B cell (primary cell): ENCODE measurements at regions not wholly inside any gene's neighbourhood (a gene's known extent, or its start where the extent isn't known, plus 50 kb on each side); places are given as distances from the start of the nearest gene placed in this dataset.

ENCODE experiments used
- ATAC-seq: fragments of 200-7000 bp; cut with Tn5 transposase; one replicate; pipeline ENCODE4 v1.10.0; 2021; ENCODE audit warnings: low read depth, mild to moderate bottlenecking, moderate number of reproducible peaks, moderate library complexity
- CTCF ChIA-PET: fragments of 350-600 bp; sonication (Branson Sonifier 250); formaldehyde crosslinking; loops from one replicate; lab custom pipeline; 2021; ENCODE audit warnings: antibody characterized with exemption, inconsistent platforms; lab: Charles Lee
- POLR2A ChIA-PET: fragments of 350-600 bp; sonication (Branson Sonifier 250); formaldehyde crosslinking; loops from one replicate; lab custom pipeline; 2021; ENCODE audit warnings: antibody characterized with exemption; lab: Charles Lee
- DNase-seq: peaks from one replicate; pipeline ENCODE4 v3.0.0; 2013
- H2AFZ ChIP-seq: 2 replicates; pipeline ENCODE4 v1.6.1; 2012; ENCODE audit warnings: mild to moderate bottlenecking, low read depth, low read length; ENCODE audit not compliant: insufficient read depth, poor library complexity, severe bottlenecking
- H3K27ac ChIP-seq, 2 donors: 1 replicate in 1 of 2; 2 replicates in 1 of 2; pipeline ENCODE4 v1.5.1; 2012 to 2013; ENCODE audit warnings: low read length in 2 of 2, mild to moderate bottlenecking in 2 of 2, moderate library complexity in 1 of 2
- H3K27me3 ChIP-seq, 4 experiments: fragments of 200-600 bp in 1 of 4; sonication (generic) in 1 of 4; replicated peaks in 1 of 4; 1 replicate in 2 of 4; 2 replicates in 2 of 4; pipeline versions ENCODE4 v1.6.1 to v1.7.0; 2013 to 2016; ENCODE audit warnings: low read length in 3 of 4, mild to moderate bottlenecking in 2 of 4, mixed read lengths in 1 of 4, moderate library complexity in 1 of 4; ENCODE audit not compliant: insufficient read depth in 4 of 4, control insufficient read depth in 3 of 4; ENCODE audit errors: control extremely low read depth in 1 of 4
- H3K36me3 ChIP-seq, 2 experiments: replicated peaks in 1 of 2; 1 replicate in 1 of 2; 2 replicates in 1 of 2; pipeline versions ENCODE4 v1.6.1 to v1.7.1; 2013; ENCODE audit warnings: low read length in 1 of 2; ENCODE audit not compliant: insufficient read depth in 2 of 2, control insufficient read depth in 1 of 2; ENCODE audit errors: control extremely low read depth in 1 of 2, extremely low read depth in 1 of 2
- H3K4me1 ChIP-seq, 2 donors: fragments of 200-600 bp in 1 of 2; sonication (generic) in 1 of 2; 1 replicate in 1 of 2; 2 replicates in 1 of 2; pipeline versions ENCODE4 v1.5.1 to v1.6.1; 2013 to 2017; ENCODE audit warnings: low read length in 2 of 2; ENCODE audit not compliant: control insufficient read depth in 2 of 2, insufficient read depth in 2 of 2
- H3K4me2 ChIP-seq: replicated peaks from 2 replicates; pipeline ENCODE3; 2012; ENCODE audit warnings: mild to moderate bottlenecking, low read depth, low read length; ENCODE audit not compliant: poor library complexity, severe bottlenecking
- H3K4me3 ChIP-seq, 5 experiments: fragments of 200-600 bp in 1 of 5; sonication (generic) in 1 of 5; 1 replicate in 3 of 5; 2 replicates in 2 of 5; pipeline versions ENCODE4 v1.5.1 to v1.7.0; 2011 to 2016; ENCODE audit warnings: low read length in 4 of 5, mild to moderate bottlenecking in 4 of 5, low read depth in 2 of 5, control low read depth in 1 of 5, moderate library complexity in 1 of 5; ENCODE audit not compliant: insufficient read depth in 1 of 5; ENCODE audit errors: control extremely low read depth in 1 of 5, extremely low read depth in 1 of 5
- H3K79me2 ChIP-seq: fragments of 200-600 bp; sonication (generic); one replicate; pipeline ENCODE4 v1.6.0; 2016; ENCODE audit warnings: low read length; ENCODE audit not compliant: control insufficient read depth, insufficient read depth
- H3K9ac ChIP-seq: fragments of 200-600 bp; sonication (generic); 2 replicates; pipeline ENCODE4 v1.6.1; 2017; ENCODE audit warnings: mild to moderate bottlenecking, low read length, moderate library complexity
- H3K9me3 ChIP-seq, 3 donors: one replicate each; pipeline versions ENCODE4 v1.6.1 to v1.7.1; 2013; ENCODE audit warnings: low read length in 2 of 3; ENCODE audit not compliant: control insufficient read depth in 2 of 3, insufficient read depth in 1 of 3; ENCODE audit errors: control extremely low read depth in 1 of 3
- H4K20me1 ChIP-seq: 2 replicates; pipeline ENCODE4 v1.6.0; 2012; ENCODE audit warnings: mild to moderate bottlenecking, low read length; ENCODE audit not compliant: insufficient read depth, control insufficient read depth, poor library complexity, severe bottlenecking
- H3K27ac Mint-ChIP-seq: one replicate; pipeline ENCODE4 v1.8.0; 2021; ENCODE audit warnings: mixed read lengths
- H3K27me3 Mint-ChIP-seq: one replicate; pipeline ENCODE4 v1.8.0; 2021; ENCODE audit warnings: mixed read lengths
- H3K4me1 Mint-ChIP-seq: one replicate; pipeline ENCODE4 v1.8.0; 2021; ENCODE audit warnings: mixed read lengths
- H3K4me3 Mint-ChIP-seq: one replicate; pipeline ENCODE4 v1.8.0; 2021; ENCODE audit warnings: mixed read lengths
- H3K9me3 Mint-ChIP-seq: one replicate; pipeline ENCODE4 v1.8.0; 2022; ENCODE audit warnings: mixed read lengths; ENCODE audit not compliant: insufficient read depth
- EZH2 ChIP-seq: IDR thresholded peaks from 2 replicates; pipeline ENCODE4 v1.6.1; 2012; ENCODE audit warnings: borderline replicate concordance, low read depth, mild to moderate bottlenecking, moderate library complexity, low read length; ENCODE audit not compliant: insufficient read depth, poor library complexity, severe bottlenecking
- WGBS: methylation state at CpG from one replicate; pipeline ENCODE4 v1.1.5; 2013; ENCODE audit warnings: missing lambda C conversion rate; ENCODE audit not compliant: insufficient coverage; 5-methylcytosine and 5-hydroxymethylcytosine counted together
- intact Hi-C: fragments of 100-400 bp; cut with micrococcal nuclease; formaldehyde crosslinking; loops from one replicate; pipeline ENCODE4 v1.10.0; 2022
- TF ChIP-seq, protein P1 (sequence below): fragments of 200-600 bp; IDR thresholded peaks from one replicate; pipeline ENCODE4 v1.8.0; 2022; ENCODE audit warnings: antibody characterized with exemption, mild to moderate bottlenecking

- WGBS, result 94% methylated on average over 6 of the region's 6 CpGs
- no peaks in the 10 kb centered on the region for H3K36me3 ChIP-seq
- no peak overlapping the region for H3K4me2 ChIP-seq
- no peaks in the 10 kb centered on the region for H3K79me2 ChIP-seq
- intact Hi-C loops, result no loop called here
- CTCF ChIA-PET, result no interaction called here
- H3K9me3 ChIP-seq, result no peaks in the 10 kb centered on the region
- no peaks in the 10 kb centered on the region for H3K27me3 Mint-ChIP-seq
- H3K4me1 Mint-ChIP-seq, result no peaks in the 10 kb centered on the region
- no peak overlapping the region for H3K4me3 Mint-ChIP-seq
- no peak overlapping the region for H3K27ac ChIP-seq
- no peaks in the 10 kb centered on the region for H4K20me1 ChIP-seq
- TF ChIP-seq, protein P1, sequence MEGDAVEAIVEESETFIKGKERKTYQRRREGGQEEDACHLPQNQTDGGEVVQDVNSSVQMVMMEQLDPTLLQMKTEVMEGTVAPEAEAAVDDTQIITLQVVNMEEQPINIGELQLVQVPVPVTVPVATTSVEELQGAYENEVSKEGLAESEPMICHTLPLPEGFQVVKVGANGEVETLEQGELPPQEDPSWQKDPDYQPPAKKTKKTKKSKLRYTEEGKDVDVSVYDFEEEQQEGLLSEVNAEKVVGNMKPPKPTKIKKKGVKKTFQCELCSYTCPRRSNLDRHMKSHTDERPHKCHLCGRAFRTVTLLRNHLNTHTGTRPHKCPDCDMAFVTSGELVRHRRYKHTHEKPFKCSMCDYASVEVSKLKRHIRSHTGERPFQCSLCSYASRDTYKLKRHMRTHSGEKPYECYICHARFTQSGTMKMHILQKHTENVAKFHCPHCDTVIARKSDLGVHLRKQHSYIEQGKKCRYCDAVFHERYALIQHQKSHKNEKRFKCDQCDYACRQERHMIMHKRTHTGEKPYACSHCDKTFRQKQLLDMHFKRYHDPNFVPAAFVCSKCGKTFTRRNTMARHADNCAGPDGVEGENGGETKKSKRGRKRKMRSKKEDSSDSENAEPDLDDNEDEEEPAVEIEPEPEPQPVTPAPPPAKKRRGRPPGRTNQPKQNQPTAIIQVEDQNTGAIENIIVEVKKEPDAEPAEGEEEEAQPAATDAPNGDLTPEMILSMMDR, result no peak
- TF ChIP-seq EZH2, result no peak
- DNase-seq (no peak), ATAC-seq (no peak)
- H3K27me3 ChIP-seq, result peaks cover 0 to 3% (median 0%) of the 10 kb centered on the region in 4 experiments
- no peak overlapping the region for H3K4me3 ChIP-seq
- H3K9ac ChIP-seq, result no peak overlapping the region
- POLR2A ChIA-PET, result no interaction called here
- H3K4me1 ChIP-seq, result no peaks in the 10 kb centered on the region
- no peaks in the 10 kb centered on the region for H3K9me3 Mint-ChIP-seq
- no peak overlapping the region for H3K27ac Mint-ChIP-seq
- no peak overlapping the region for H2AFZ ChIP-seq
Observed at GRCh38 chr10:123299598-123299997, 145.4 kb downstream of the BUB3 start.

GRCh38 chr10:123301077-123301857, 147.1 kb downstream of the BUB3 start:
- H3K27ac Mint-ChIP-seq, result no peak overlapping the region
- Histone ChIP-seq H3K36me3 (no peaks in the 10 kb centered on the region), H3K27me3 (peaks cover 0 to 3% (median 0%) of the 10 kb centered on the region in 4 experiments), H3K27ac (no peak overlapping the region), H3K9ac (no peak overlapping the region), H3K4me1 (no peaks in the 10 kb centered on the region), H3K79me2 (no peaks in the 10 kb centered on the region), H3K4me3 (no peak overlapping the region), H4K20me1 (no peaks in the 10 kb centered on the region), H3K4me2 (no peak overlapping the region), H2AFZ (no peak overlapping the region), H3K9me3 (no peaks in the 10 kb centered on the region)
- no peaks in the 10 kb centered on the region for H3K27me3 Mint-ChIP-seq
- ChIA-PET CTCF (no interaction called here), POLR2A (no interaction called here)
- H3K4me1 Mint-ChIP-seq, result no peaks in the 10 kb centered on the region
- no peak for ATAC-seq
- H3K4me3 Mint-ChIP-seq, result no peak overlapping the region
- TF ChIP-seq, protein P1, result no peak
- TF ChIP-seq EZH2, result no peak
- intact Hi-C loops, result no loop called here
- WGBS, result 66% methylated on average over 7 of the region's 10 CpGs
- no peak for DNase-seq
- no peaks in the 10 kb centered on the region for H3K9me3 Mint-ChIP-seq
